ENCODE measurements at regions not wholly inside any gene's neighbourhood (a gene's known extent, or its start where the extent isn't known, plus 50 kb on each side); places are given as distances from the start of the nearest gene placed in this dataset.
A peak's percentile ranks its signal among the peaks of the same experiment; 100 is the strongest.

- DNase-seq = no peak
Observed at GRCh38 chr1:78369546-78369945, 121.2 kb upstream of the PTGFR start.

- no peak for DNase-seq
Observed at GRCh38 chr1:78370356-78370755, 120.4 kb upstream of the PTGFR start.

- no peak for DNase-seq
Observed at GRCh38 chr1:78370779-78371482, 119.8 kb upstream of the PTGFR start.

GRCh38 chr1:78373676-78374075, 117.1 kb upstream of the PTGFR start:
- no peak for DNase-seq

GRCh38 chr1:78375996-78376395, 114.8 kb upstream of the PTGFR start:
- no peak for DNase-seq

GRCh38 chr1:78377356-78377928, 113.3 kb upstream of the PTGFR start:
- no peak for DNase-seq

GRCh38 chr1:78383923-78384322, 106.9 kb upstream of the PTGFR start:
- peak; percentile 43 for DNase-seq

GRCh38 chr1:78385744-78386462, 104.9 kb upstream of the PTGFR start:
- DNase-seq = no peak

- no peak for DNase-seq
Observed at GRCh38 chr1:78387201-78387600, 103.6 kb upstream of the PTGFR start.

- no peak for DNase-seq
Observed at GRCh38 chr1:78387871-78388270, 102.9 kb upstream of the PTGFR start.

- no peak for DNase-seq
Observed at GRCh38 chr1:78388275-78388674, 102.5 kb upstream of the PTGFR start.

- DNase-seq = no peak
Observed at GRCh38 chr1:78401148-78401547, 89.6 kb upstream of the PTGFR start.

GRCh38 chr1:78408192-78408591, 82.6 kb upstream of the PTGFR start:
- no peak for DNase-seq

- no peak for DNase-seq
Observed at GRCh38 chr1:78408810-78409209, 82.0 kb upstream of the PTGFR start.

- DNase-seq = no peak
Observed at GRCh38 chr1:78410643-78411042, 80.1 kb upstream of the PTGFR start.

GRCh38 chr1:78411707-78412106, 79.1 kb upstream of the PTGFR start:
- DNase-seq = no peak

- DNase-seq = no peak
Observed at GRCh38 chr1:78415165-78415564, 75.6 kb upstream of the PTGFR start.

- DNase-seq = peak; percentile 94
Observed at GRCh38 chr1:78419309-78419708, 71.5 kb upstream of the PTGFR start.

GRCh38 chr1:78420181-78420580, 70.6 kb upstream of the PTGFR start:
- no peak for DNase-seq

- DNase-seq = no peak
Observed at GRCh38 chr1:78420688-78421087, 70.1 kb upstream of the PTGFR start.

GRCh38 chr1:78424720-78425119, 66.1 kb upstream of the PTGFR start:
- DNase-seq = no peak

- DNase-seq = no peak
Observed at GRCh38 chr1:78426408-78426807, 64.4 kb upstream of the PTGFR start.

GRCh38 chr1:78427506-78427905, 63.3 kb upstream of the PTGFR start:
- no peak for DNase-seq

- no peak for DNase-seq
Observed at GRCh38 chr1:78432016-78432415, 58.8 kb upstream of the PTGFR start.
